ENCODE measurements at regions not wholly inside any gene's neighbourhood (a gene's known extent, or its start where the extent isn't known, plus 50 kb on each side); places are given as distances from the start of the nearest gene placed in this dataset.
A peak's percentile ranks its signal among the peaks of the same experiment; 100 is the strongest.

- no peak overlapping the region for H3K27ac ChIP-seq (ENCODE audit: low read depth)
- no peaks in the 10 kb centered on the region for H3K36me3 ChIP-seq (ENCODE audit: insufficient read depth)
- DNase-seq (ENCODE audit: low spot score) (peak; percentile 11), ATAC-seq (no peak)
- H3K4me3 Mint-ChIP-seq = no peak overlapping the region
- no peaks in the 10 kb centered on the region for H3K4me1 ChIP-seq (ENCODE audit: insufficient read depth)
- H3F3A ChIP-seq (replicated peaks; ENCODE audit: low read depth) = no peaks in the 10 kb centered on the region
- H3K4me1 Mint-ChIP-seq = no peaks in the 10 kb centered on the region; the same call in 2 of the 3 replicates
- no peaks in the 10 kb centered on the region for H3K27me3 Mint-ChIP-seq (ENCODE audit: insufficient read depth, low read depth, poor library complexity)
- TF ChIP-seq CTCF (conservative IDR thresholded peaks at IDR 0.05; ENCODE audit: low read depth in 2 of 2) = no peak
- no peak for TF ChIP-seq REST (IDR thresholded peaks at IDR 0.05; ENCODE audit: unreplicated experiment)
- TF ChIP-seq ETS1 (IDR thresholded peaks at IDR 0.05) = no peak
- TF ChIP-seq EZH2phosphoT487 (IDR thresholded peaks at IDR 0.05; ENCODE audit: unreplicated experiment) = no peak
- no peak for TF ChIP-seq JUNB (IDR thresholded peaks at IDR 0.05; ENCODE audit: unreplicated experiment)
- no peak for TF ChIP-seq POLR2AphosphoS5 (IDR thresholded peaks at IDR 0.05; ENCODE audit: low read depth)
- TF ChIP-seq ZNF331 (CRISPR knock-in tag; IDR thresholded peaks at IDR 0.05; ENCODE audit: low read depth) = no peak
- TF ChIP-seq ZNF114 (CRISPR knock-in tag; IDR thresholded peaks at IDR 0.05) = no peak
- no peak for TF ChIP-seq ZNF462 (CRISPR knock-in tag; IDR thresholded peaks at IDR 0.05)
- TF ChIP-seq CREB1 (CRISPR knock-in tag; IDR thresholded peaks at IDR 0.05; ENCODE audit: low read depth) = no peak
- TF ChIP-seq NANOG (IDR thresholded peaks at IDR 0.05; ENCODE audit: borderline replicate concordance) = no peak
- TF ChIP-seq STAT1 (IDR thresholded peaks at IDR 0.05; ENCODE audit: unreplicated experiment) = no peak
- TF ChIP-seq EZH2 (IDR thresholded peaks at IDR 0.05; ENCODE audit: low read depth, unreplicated experiment) = no peak
- H3K27me3 ChIP-seq (ENCODE audit: insufficient read depth) = no peaks in the 10 kb centered on the region
- peaks cover 23% of the 10 kb centered on the region for H3K9me2 ChIP-seq (ENCODE audit: insufficient read depth)
- no peak overlapping the region for H3K27ac Mint-ChIP-seq
- H4K20me1 ChIP-seq (replicated peaks; ENCODE audit: insufficient read depth) = no peaks in the 10 kb centered on the region
- no peaks in the 10 kb centered on the region; the same call in 1 of the 3 replicates for H3K9me3 Mint-ChIP-seq
- no peaks in the 10 kb centered on the region for H3K79me2 ChIP-seq (replicated peaks; ENCODE audit: insufficient read depth)
- no peak overlapping the region for H3K4me3 ChIP-seq
- no peaks in the 10 kb centered on the region; the same call in 2 of the 3 replicates for H3K36me3 Mint-ChIP-seq (ENCODE audit: low read depth)
- H2AFZ ChIP-seq = peak overlapping the region; percentile 12; the same call in 1 of the 2 replicates
- H3K4me2 ChIP-seq = no peak overlapping the region
Observed at GRCh38 chr2:151043484-151043883, 218.2 kb downstream of the RBM43 start.

All from GM23338 (cell line).